ENCODE measurements at regions not wholly inside any gene's neighbourhood (a gene's known extent, or its start where the extent isn't known, plus 50 kb on each side); places are given as distances from the start of the nearest gene placed in this dataset.

DNA sequence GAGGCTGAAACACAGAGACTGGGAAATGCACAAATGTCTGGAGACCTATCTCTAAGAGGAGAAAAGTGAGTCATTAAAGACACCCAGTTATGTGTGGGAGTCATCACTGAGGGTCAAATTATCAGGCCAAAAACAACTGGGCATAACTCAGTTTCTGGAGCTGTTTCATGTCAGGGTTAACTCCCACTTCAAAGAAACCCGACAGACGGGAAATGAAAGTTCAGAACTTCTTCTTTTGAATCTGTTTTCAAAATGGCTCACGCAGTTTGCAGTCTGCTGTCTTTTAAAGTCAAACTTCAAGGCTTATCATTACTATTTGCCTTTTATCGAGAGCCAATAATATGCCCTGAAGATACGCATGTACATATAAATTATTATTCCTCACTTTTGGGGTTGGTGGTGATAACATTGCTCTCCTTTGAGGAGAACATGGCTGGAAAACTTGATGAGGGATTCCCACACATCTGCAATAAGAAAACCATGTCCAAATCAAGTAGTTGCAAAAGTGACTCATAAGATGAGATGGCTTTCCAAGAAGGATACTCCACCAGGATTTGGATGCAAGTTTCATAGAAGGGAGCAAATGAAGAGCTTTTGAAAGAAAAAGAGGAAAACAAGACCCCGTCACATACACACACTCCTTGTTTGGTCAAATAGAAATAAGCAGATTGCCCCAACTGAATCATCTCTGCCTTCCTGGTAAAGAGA is 341.4 kb downstream of the ADAMTS20 start:
- TF ChIP-seq, protein P1, sequence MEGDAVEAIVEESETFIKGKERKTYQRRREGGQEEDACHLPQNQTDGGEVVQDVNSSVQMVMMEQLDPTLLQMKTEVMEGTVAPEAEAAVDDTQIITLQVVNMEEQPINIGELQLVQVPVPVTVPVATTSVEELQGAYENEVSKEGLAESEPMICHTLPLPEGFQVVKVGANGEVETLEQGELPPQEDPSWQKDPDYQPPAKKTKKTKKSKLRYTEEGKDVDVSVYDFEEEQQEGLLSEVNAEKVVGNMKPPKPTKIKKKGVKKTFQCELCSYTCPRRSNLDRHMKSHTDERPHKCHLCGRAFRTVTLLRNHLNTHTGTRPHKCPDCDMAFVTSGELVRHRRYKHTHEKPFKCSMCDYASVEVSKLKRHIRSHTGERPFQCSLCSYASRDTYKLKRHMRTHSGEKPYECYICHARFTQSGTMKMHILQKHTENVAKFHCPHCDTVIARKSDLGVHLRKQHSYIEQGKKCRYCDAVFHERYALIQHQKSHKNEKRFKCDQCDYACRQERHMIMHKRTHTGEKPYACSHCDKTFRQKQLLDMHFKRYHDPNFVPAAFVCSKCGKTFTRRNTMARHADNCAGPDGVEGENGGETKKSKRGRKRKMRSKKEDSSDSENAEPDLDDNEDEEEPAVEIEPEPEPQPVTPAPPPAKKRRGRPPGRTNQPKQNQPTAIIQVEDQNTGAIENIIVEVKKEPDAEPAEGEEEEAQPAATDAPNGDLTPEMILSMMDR (optimal IDR thresholded peaks at IDR 0.05 in 1 of 3, IDR thresholded peaks at IDR 0.05 in 1 of 3, conservative IDR thresholded peaks at IDR 0.05 in 1 of 3; ENCODE audit: extremely low read depth in 1 of 3, insufficient read depth in 2 of 3, low read length in 3 of 3), result no peak
- TF ChIP-seq EZH2 (IDR thresholded peaks at IDR 0.05; ENCODE audit: low read length), result no peak

Data from keratinocyte (primary cell).